ENCODE measurements at regions not wholly inside any gene's neighbourhood (a gene's known extent, or its start where the extent isn't known, plus 50 kb on each side); places are given as distances from the start of the nearest gene placed in this dataset.
A peak's percentile ranks its signal among the peaks of the same experiment; 100 is the strongest.

GRCh38 chr13:80242728-80243427, 98.0 kb downstream of the SPRY2 start:
- H3K9ac ChIP-seq, result no peak overlapping the region
- H4K20me1 ChIP-seq, result no peaks in the 10 kb centered on the region
- H3K27ac ChIP-seq, result 0 out of 22 replicates have a peak overlapping the region, but pooled peaks of 1 of the 11 experiments have one; percentile 20
- no peaks in the 10 kb centered on the region for H3K27me3 ChIP-seq
- TF ChIP-seq Cebpa-rat (IDR thresholded peaks at IDR 0.05), result no peak
- H3K36me3 ChIP-seq, result no peaks in the 10 kb centered on the region
- H3K4me1 ChIP-seq, result peaks cover 0 to 16% (median 0%) of the 10 kb centered on the region in 10 experiments; a peak in 6 of 20 replicates
- no peak overlapping the region for H3K4me2 ChIP-seq
- H3K9me3 ChIP-seq (replicated peaks in 1 of 11), result peaks cover 0 to 6% (median 5%) of the 10 kb centered on the region in 11 experiments; a peak in 4 of 22 replicates
- H3K4me3 ChIP-seq, result no peak overlapping the region

GRCh38 chr13:80239571-80240255, 101.2 kb downstream of the SPRY2 start:
- peaks cover 14 to 21% (median 16%) of the 10 kb centered on the region in 10 experiments for H3K4me1 ChIP-seq
- no peaks in the 10 kb centered on the region for H3K36me3 ChIP-seq
- H3K27ac ChIP-seq, result no peak overlapping the region
- H3K9ac ChIP-seq, result no peak overlapping the region
- no peaks in the 10 kb centered on the region for H3K27me3 ChIP-seq
- H3K4me2 ChIP-seq, result no peak overlapping the region
- TF ChIP-seq Cebpa-rat (IDR thresholded peaks at IDR 0.05), result no peak
- no peaks in the 10 kb centered on the region for H4K20me1 ChIP-seq
- peaks cover 0 to 6% (median 5%) of the 10 kb centered on the region in 11 experiments; a peak in 4 of 22 replicates for H3K9me3 ChIP-seq (replicated peaks in 1 of 11)
- no peak overlapping the region for H3K4me3 ChIP-seq

GRCh38 chr13:80239116-80239515, 101.8 kb downstream of the SPRY2 start:
- H3K27ac ChIP-seq, result no peak overlapping the region
- no peak for TF ChIP-seq Cebpa-rat (IDR thresholded peaks at IDR 0.05)
- no peaks in the 10 kb centered on the region for H4K20me1 ChIP-seq
- peaks cover 15 to 22% (median 16%) of the 10 kb centered on the region in 10 experiments for H3K4me1 ChIP-seq
- no peaks in the 10 kb centered on the region for H3K36me3 ChIP-seq
- H3K9ac ChIP-seq, result no peak overlapping the region
- peaks cover 0 to 6% (median 5%) of the 10 kb centered on the region in 11 experiments; a peak in 4 of 22 replicates for H3K9me3 ChIP-seq (replicated peaks in 1 of 11)
- no peak overlapping the region for H3K4me3 ChIP-seq
- no peaks in the 10 kb centered on the region for H3K27me3 ChIP-seq
- no peak overlapping the region for H3K4me2 ChIP-seq

- H3K4me1 ChIP-seq, result peaks cover 15 to 19% (median 16%) of the 10 kb centered on the region in 10 experiments
- no peak overlapping the region for H3K9ac ChIP-seq
- H4K20me1 ChIP-seq, result no peaks in the 10 kb centered on the region
- H3K36me3 ChIP-seq, result no peaks in the 10 kb centered on the region
- TF ChIP-seq Cebpa-rat (IDR thresholded peaks at IDR 0.05), result no peak
- H3K4me2 ChIP-seq, result no peak overlapping the region
- H3K27me3 ChIP-seq, result no peaks in the 10 kb centered on the region
- no peak overlapping the region for H3K4me3 ChIP-seq
- peaks cover under 1 to 13% (median 8%) of the 10 kb centered on the region in 11 experiments; a peak in 7 of 22 replicates for H3K9me3 ChIP-seq (replicated peaks in 1 of 11)
- H3K27ac ChIP-seq, result no peak overlapping the region
These were observed 103.3 kb downstream of the SPRY2 start for GRCh38 chr13:80237646-80238045.

- Histone ChIP-seq H3K4me2 (peak overlapping the region; percentile 55 to 74 (median 69)), H3K9ac (peak overlapping the region in 1 of 11 experiments; percentile 45; a peak in 1 of 22 replicates), H3K4me3 (peak overlapping the region in 1 of 10 experiments; percentile 8; a peak in 1 of 20 replicates)
These were observed 105.0 kb downstream of the SPRY2 start for GRCh38 chr13:80235967-80236302.

GRCh38 chr13:80235166-80235966, 105.6 kb downstream of the SPRY2 start:
- TF ChIP-seq Cebpa-rat (IDR thresholded peaks at IDR 0.05), result peak in 6 of 11 experiments; percentile 32 to 66 (median 42); a peak in 3 of 22 replicates
- Histone ChIP-seq H3K36me3 (no peaks in the 10 kb centered on the region), H3K4me3 (peak overlapping the region in 1 of 10 experiments; percentile 8; a peak in 2 of 20 replicates), H3K4me1 (peaks cover 15 to 19% (median 16%) of the 10 kb centered on the region in 10 experiments), H3K4me2 (peak overlapping the region; percentile 55 to 74 (median 69)), H4K20me1 (no peaks in the 10 kb centered on the region), H3K9ac (peak overlapping the region in 5 of 11 experiments; percentile 18 to 45 (median 37); a peak in 8 of 22 replicates), H3K27ac (peak overlapping the region in 8 of 11 experiments; percentile 13 to 68 (median 40); a peak in 14 of 22 replicates), H3K9me3 (replicated peaks in 1 of 11) (peaks cover 0 to 20% (median 9%) of the 10 kb centered on the region in 11 experiments; a peak in 8 of 22 replicates), H3K27me3 (no peaks in the 10 kb centered on the region)

More at GRCh38 chr13:80235967-80236302, 105.0 kb downstream of the SPRY2 start:
- no peak for TF ChIP-seq Cebpa-rat (IDR thresholded peaks at IDR 0.05)
- H3K36me3 ChIP-seq, result no peaks in the 10 kb centered on the region
- no peaks in the 10 kb centered on the region for H4K20me1 ChIP-seq
- H3K9me3 ChIP-seq (replicated peaks in 1 of 11), result peaks cover 1 to 18% (median 10%) of the 10 kb centered on the region in 11 experiments; a peak in 10 of 22 replicates
- H3K27ac ChIP-seq, result peak overlapping the region in 7 of 11 experiments; percentile 30 to 68 (median 49); a peak in 9 of 22 replicates
- peaks cover 15 to 19% (median 16%) of the 10 kb centered on the region in 10 experiments for H3K4me1 ChIP-seq
- H3K27me3 ChIP-seq, result no peaks in the 10 kb centered on the region

GRCh38 chr13:80227645-80228044, 113.3 kb downstream of the SPRY2 start:
- Histone ChIP-seq H3K4me2 (no peak overlapping the region), H3K36me3 (no peaks in the 10 kb centered on the region), H4K20me1 (no peaks in the 10 kb centered on the region), H3K9me3 (replicated peaks in 1 of 11) (peaks cover 0 to 16% (median 4%) of the 10 kb centered on the region in 11 experiments; a peak in 7 of 22 replicates), H3K4me1 (no peaks in the 10 kb centered on the region), H3K27me3 (no peaks in the 10 kb centered on the region), H3K4me3 (no peak overlapping the region), H3K9ac (no peak overlapping the region), H3K27ac (no peak overlapping the region)
- no peak for TF ChIP-seq Cebpa-rat (IDR thresholded peaks at IDR 0.05)

- Histone ChIP-seq H3K4me1 (no peaks in the 10 kb centered on the region), H3K27me3 (no peaks in the 10 kb centered on the region), H3K9ac (no peak overlapping the region), H3K4me2 (no peak overlapping the region), H3K27ac (no peak overlapping the region), H3K36me3 (no peaks in the 10 kb centered on the region), H4K20me1 (no peaks in the 10 kb centered on the region), H3K4me3 (no peak overlapping the region), H3K9me3 (replicated peaks in 1 of 11) (peaks cover 0 to 6% (median 0%) of the 10 kb centered on the region in 11 experiments; a peak in 1 of 22 replicates)
- no peak for TF ChIP-seq Cebpa-rat (IDR thresholded peaks at IDR 0.05)
These were observed 114.3 kb downstream of the SPRY2 start for GRCh38 chr13:80226645-80227044.

Data from BLaER1 treated with 17β-estradiol and CSF1 and Interleukin-3, amounts not matched to agents 10 nM and 100 nM (cell line).